ENCODE measurements at regions not wholly inside any gene's neighbourhood (a gene's known extent, or its start where the extent isn't known, plus 50 kb on each side); places are given as distances from the start of the nearest gene placed in this dataset.

- TF ChIP-seq SMC3 (IDR thresholded peaks at IDR 0.05; ENCODE audit: low read length) (no peak), PBX2 (CRISPR knock-in tag; IDR thresholded peaks at IDR 0.05) (no peak), TCF7L2 (IDR thresholded peaks at IDR 0.05; ENCODE audit: low read depth, low read length) (no peak), CTCF (CRISPR knock-in tag; IDR thresholded peaks at IDR 0.05) (no peak), UBTF (CRISPR knock-in tag; IDR thresholded peaks at IDR 0.05) (no peak), ISL2 (CRISPR knock-in tag; IDR thresholded peaks at IDR 0.05) (no peak), ZKSCAN8 (CRISPR knock-in tag; IDR thresholded peaks at IDR 0.05; ENCODE audit: borderline replicate concordance) (no peak), MTF1 (CRISPR knock-in tag; IDR thresholded peaks at IDR 0.05) (no peak), NCOR1 (IDR thresholded peaks at IDR 0.05; ENCODE audit: borderline replicate concordance, low read length) (no peak), PHF8 (CRISPR knock-in tag; IDR thresholded peaks at IDR 0.05) (no peak), EZH2 (conservative IDR thresholded peaks at IDR 0.05; ENCODE audit: low read depth, low read length) (no peak)
- TF ChIP-seq, protein P1, sequence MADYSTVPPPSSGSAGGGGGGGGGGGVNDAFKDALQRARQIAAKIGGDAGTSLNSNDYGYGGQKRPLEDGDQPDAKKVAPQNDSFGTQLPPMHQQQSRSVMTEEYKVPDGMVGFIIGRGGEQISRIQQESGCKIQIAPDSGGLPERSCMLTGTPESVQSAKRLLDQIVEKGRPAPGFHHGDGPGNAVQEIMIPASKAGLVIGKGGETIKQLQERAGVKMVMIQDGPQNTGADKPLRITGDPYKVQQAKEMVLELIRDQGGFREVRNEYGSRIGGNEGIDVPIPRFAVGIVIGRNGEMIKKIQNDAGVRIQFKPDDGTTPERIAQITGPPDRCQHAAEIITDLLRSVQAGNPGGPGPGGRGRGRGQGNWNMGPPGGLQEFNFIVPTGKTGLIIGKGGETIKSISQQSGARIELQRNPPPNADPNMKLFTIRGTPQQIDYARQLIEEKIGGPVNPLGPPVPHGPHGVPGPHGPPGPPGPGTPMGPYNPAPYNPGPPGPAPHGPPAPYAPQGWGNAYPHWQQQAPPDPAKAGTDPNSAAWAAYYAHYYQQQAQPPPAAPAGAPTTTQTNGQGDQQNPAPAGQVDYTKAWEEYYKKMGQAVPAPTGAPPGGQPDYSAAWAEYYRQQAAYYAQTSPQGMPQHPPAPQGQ (CRISPR knock-in tag; IDR thresholded peaks at IDR 0.05; ENCODE audit: borderline replicate concordance): no peak
These were observed 176.4 kb upstream of the ANKRD55 start for GRCh38 chr5:56409331-56410190.

Measured in HepG2 (cell line).